ENCODE measurements at regions not wholly inside any gene's neighbourhood (a gene's known extent, or its start where the extent isn't known, plus 50 kb on each side); places are given as distances from the start of the nearest gene placed in this dataset.

DNA sequence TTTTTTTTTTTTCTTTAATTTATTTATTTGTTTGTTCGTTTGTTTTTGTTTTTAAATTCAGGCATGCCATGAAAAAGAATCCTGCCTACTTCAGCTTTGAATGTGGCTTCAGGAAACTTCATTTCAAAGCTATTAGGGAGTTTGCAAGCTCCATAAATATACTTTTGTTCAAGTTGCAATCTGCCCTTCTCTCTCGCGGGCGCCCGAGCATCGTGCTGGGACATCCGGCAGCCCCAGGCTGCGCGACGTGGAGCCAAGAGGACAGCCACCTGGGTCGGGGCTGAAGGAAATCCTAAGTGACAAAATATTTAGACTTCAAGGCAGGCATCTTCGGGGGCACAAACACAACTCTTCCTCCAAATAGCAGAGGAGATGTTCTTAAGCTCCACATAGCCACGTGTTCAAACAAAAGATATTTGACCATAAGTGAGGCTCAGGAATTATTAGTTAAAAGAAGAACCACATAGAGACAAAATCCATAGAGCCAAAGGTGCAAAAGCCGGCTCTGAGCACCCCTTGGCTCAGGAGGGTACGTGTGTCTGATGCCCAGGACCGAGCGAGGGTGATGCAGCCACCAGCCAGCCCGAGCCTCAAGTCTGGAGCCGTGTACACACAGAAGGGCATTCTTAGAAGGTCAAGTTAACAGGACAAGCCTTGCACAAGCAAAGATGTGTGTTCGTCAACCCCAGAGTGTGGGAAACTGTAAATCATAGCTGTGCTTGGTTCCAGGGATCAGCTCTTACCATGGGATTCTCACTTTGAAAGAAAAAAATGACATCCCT is 256.5 kb upstream of the SALL3 start:
- H3K4me3 ChIP-seq (ENCODE audit: low read depth, low read length), result no peak overlapping the region
- H3K27me3 ChIP-seq (ENCODE audit: control insufficient read depth, insufficient read depth, low read length), result peaks cover 7% of the 10 kb centered on the region
- no peak for DNase-seq (ENCODE audit: low read depth)
- no peak for TF ChIP-seq CTCF (IDR thresholded peaks at IDR 0.05; ENCODE audit: insufficient read depth, low read length, poor library complexity, severe bottlenecking)
- no peaks in the 10 kb centered on the region for H3K36me3 ChIP-seq (ENCODE audit: control insufficient read depth, insufficient read depth, low read length)

- H3K4me3 ChIP-seq (ENCODE audit: low read depth, low read length), result no peak overlapping the region
- no peak for DNase-seq (ENCODE audit: low read depth)
- TF ChIP-seq CTCF (IDR thresholded peaks at IDR 0.05; ENCODE audit: insufficient read depth, low read length, poor library complexity, severe bottlenecking), result no peak
- no peaks in the 10 kb centered on the region for H3K36me3 ChIP-seq (ENCODE audit: control insufficient read depth, insufficient read depth, low read length)
- H3K27me3 ChIP-seq (ENCODE audit: control insufficient read depth, insufficient read depth, low read length), result peaks cover 7% of the 10 kb centered on the region
Observed at GRCh38 chr18:78724214-78724914, 255.3 kb upstream of the SALL3 start.

DNA sequence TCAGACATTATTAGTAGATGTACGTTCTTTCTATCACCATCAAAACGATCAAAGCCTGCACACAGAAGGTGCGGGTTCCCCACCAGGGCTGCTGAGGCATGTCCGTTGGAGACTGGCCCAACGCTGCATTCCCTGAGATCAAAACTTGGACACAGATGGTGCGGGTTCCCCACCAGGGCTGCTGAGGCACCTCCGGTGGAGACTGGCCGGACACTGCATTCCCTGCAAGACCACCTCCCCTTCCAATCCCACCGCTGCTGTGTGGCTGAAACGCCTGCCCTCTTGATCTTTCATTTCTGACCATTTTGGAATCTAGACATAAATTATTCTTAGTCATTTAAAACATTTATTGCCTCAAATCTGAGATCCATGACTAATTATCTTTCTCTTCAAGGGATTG is 254.2 kb upstream of the SALL3 start:
- Histone ChIP-seq H3K27me3 (ENCODE audit: control insufficient read depth, insufficient read depth, low read length) (peaks cover 7% of the 10 kb centered on the region), H3K4me3 (ENCODE audit: low read depth, low read length) (no peak overlapping the region), H3K36me3 (ENCODE audit: control insufficient read depth, insufficient read depth, low read length) (no peaks in the 10 kb centered on the region)
- no peak for TF ChIP-seq CTCF (IDR thresholded peaks at IDR 0.05; ENCODE audit: insufficient read depth, low read length, poor library complexity, severe bottlenecking)
- no peak for DNase-seq (ENCODE audit: low read depth)

GRCh38 chr18:78726326-78727056 is 253.1 kb upstream of the SALL3 start:
- H3K4me3 ChIP-seq (ENCODE audit: low read depth, low read length), result no peak overlapping the region
- no peaks in the 10 kb centered on the region for H3K36me3 ChIP-seq (ENCODE audit: control insufficient read depth, insufficient read depth, low read length)
- no peak for TF ChIP-seq CTCF (IDR thresholded peaks at IDR 0.05; ENCODE audit: insufficient read depth, low read length, poor library complexity, severe bottlenecking)
- H3K27me3 ChIP-seq (ENCODE audit: control insufficient read depth, insufficient read depth, low read length), result peaks cover 5% of the 10 kb centered on the region
- no peak for DNase-seq (ENCODE audit: low read depth)

GRCh38 chr18:78727057-78727739 is 252.4 kb upstream of the SALL3 start:
- TF ChIP-seq CTCF (IDR thresholded peaks at IDR 0.05; ENCODE audit: insufficient read depth, low read length, poor library complexity, severe bottlenecking), result no peak
- Histone ChIP-seq H3K36me3 (ENCODE audit: control insufficient read depth, insufficient read depth, low read length) (no peaks in the 10 kb centered on the region), H3K4me3 (ENCODE audit: low read depth, low read length) (no peak overlapping the region), H3K27me3 (ENCODE audit: control insufficient read depth, insufficient read depth, low read length) (peaks cover 4% of the 10 kb centered on the region)
- no peak for DNase-seq (ENCODE audit: low read depth)
